ENCODE measurements at regions not wholly inside any gene's neighbourhood (a gene's known extent, or its start where the extent isn't known, plus 50 kb on each side); places are given as distances from the start of the nearest gene placed in this dataset.
A peak's percentile ranks its signal among the peaks of the same experiment; 100 is the strongest.

DNA sequence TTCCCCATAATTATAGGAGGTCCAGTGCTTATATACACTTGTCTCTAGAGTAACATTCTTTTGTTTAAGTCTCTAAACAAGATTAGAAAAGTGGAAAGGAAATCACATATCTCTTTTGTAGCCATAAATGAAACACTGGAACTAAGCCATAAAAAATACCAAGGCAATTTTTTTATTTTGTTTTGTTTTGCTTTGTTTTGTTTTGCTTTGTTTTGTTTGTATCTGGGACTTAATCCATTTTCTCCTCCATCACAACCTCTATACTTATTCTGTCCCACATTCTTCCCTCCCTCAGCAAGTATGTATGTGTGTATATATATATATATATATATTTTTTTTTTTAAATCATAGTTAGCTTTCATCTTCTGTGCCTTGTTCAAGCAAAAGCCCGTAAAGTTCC lies 436.6 kb upstream of the MPDZ start:
- TF ChIP-seq POLR2AphosphoS5 (IDR thresholded peaks at IDR 0.05), result no peak
- no peak for TF ChIP-seq EP300 (IDR thresholded peaks at IDR 0.05)
- TF ChIP-seq POLR2A (IDR thresholded peaks at IDR 0.05), result no peak
- TF ChIP-seq, protein P1, sequence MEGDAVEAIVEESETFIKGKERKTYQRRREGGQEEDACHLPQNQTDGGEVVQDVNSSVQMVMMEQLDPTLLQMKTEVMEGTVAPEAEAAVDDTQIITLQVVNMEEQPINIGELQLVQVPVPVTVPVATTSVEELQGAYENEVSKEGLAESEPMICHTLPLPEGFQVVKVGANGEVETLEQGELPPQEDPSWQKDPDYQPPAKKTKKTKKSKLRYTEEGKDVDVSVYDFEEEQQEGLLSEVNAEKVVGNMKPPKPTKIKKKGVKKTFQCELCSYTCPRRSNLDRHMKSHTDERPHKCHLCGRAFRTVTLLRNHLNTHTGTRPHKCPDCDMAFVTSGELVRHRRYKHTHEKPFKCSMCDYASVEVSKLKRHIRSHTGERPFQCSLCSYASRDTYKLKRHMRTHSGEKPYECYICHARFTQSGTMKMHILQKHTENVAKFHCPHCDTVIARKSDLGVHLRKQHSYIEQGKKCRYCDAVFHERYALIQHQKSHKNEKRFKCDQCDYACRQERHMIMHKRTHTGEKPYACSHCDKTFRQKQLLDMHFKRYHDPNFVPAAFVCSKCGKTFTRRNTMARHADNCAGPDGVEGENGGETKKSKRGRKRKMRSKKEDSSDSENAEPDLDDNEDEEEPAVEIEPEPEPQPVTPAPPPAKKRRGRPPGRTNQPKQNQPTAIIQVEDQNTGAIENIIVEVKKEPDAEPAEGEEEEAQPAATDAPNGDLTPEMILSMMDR (IDR thresholded peaks at IDR 0.05), result no peak
- WGBS, 2 donors, result 50% methylated on average over 1 of the region's 1 CpG
- no peak overlapping the region for H3K4me3 ChIP-seq
- no peaks in the 10 kb centered on the region for H3K36me3 ChIP-seq
- H3K4me1 ChIP-seq, result no peaks in the 10 kb centered on the region
- H3K27me3 ChIP-seq, result no peaks in the 10 kb centered on the region
- DNase-seq (no peak), ATAC-seq (ENCODE audit: low FRiP score in 2 of 2) (no peak)
- no peak overlapping the region for H3K27ac ChIP-seq
- H3K9me3 ChIP-seq, result no peaks in the 10 kb centered on the region

DNA sequence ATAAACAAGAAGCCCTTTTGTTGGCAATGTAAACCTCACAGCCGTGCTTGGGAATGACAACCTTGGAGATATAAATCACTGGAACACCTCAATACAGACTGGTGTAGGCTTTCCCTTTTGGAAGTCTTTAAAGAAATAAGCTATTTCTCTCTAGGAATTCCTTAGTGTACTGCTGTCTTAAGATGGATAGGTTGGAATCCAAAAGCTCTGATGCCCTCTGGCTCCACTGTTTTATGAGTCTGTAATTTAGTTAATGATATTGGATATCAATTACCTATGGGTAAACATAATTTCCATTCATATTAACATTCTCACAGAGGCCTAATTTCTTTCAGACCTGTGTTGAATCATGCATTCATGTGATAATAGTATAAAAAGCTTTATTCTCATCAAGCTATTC lies 435.9 kb upstream of the MPDZ start:
- Histone ChIP-seq H3K4me1 (no peaks in the 10 kb centered on the region), H3K4me3 (no peak overlapping the region), H3K27me3 (no peaks in the 10 kb centered on the region), H3K36me3 (no peaks in the 10 kb centered on the region), H3K27ac (no peak overlapping the region), H3K9me3 (no peaks in the 10 kb centered on the region)
- DNase-seq, result no peak
- TF ChIP-seq EP300 (IDR thresholded peaks at IDR 0.05) (no peak), POLR2A (IDR thresholded peaks at IDR 0.05) (no peak), POLR2AphosphoS5 (IDR thresholded peaks at IDR 0.05) (no peak)
- TF ChIP-seq, protein P1 (IDR thresholded peaks at IDR 0.05), result no peak
- WGBS, 2 donors, result 65 to 83% methylated on average over 1 of the region's 1 CpG
- ATAC-seq (ENCODE audit: low FRiP score in 2 of 2), result no peak

DNA sequence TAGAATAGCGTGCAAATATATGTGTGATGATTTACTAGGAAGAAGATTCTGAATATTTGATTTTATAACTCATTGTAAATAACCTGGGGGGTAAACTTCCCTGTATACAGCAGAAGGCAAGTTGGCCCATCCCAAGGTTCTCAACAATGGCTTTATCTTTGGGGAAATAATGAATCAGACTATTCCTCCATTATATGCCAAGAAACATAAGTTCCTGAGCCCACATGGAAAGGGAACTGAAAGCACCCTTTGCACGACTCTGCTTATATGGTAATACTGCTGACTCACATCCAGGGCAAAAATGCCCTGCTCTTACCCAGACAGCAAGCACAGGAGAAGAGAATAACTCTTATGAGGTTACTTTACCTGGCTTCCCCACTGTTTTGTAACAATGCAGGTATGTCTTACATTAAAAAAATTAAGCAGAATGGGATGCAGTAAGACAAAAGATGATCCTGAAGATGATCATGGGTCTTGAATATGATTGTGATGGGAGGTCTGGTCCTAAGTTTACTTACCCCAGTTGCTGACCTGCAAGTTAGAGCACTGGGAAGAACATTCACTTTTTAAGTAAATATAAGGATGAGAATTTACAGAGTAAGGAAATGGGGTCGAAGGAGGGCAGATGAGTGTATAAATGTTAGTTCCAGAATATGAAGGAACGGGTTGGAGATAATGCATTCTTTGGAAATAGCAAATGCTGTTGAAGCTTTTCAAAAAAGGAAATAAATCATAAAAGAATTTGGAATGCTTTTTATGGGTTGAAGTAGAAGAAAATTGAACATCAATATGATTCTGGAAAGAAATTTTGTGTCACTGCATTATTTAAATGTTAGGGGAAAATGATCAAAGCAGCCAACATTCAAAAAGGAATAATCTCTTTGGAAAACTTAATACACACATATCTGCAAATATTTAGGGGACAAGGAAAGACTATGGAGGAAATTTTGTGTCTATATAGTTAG lies 428.4 kb upstream of the MPDZ start:
- H3K4me3 ChIP-seq, result no peak overlapping the region
- ATAC-seq (ENCODE audit: low FRiP score in 2 of 2) (no peak), DNase-seq (no peak)
- WGBS, 2 donors, result 69 to 76% methylated on average over 4 of the region's 4 CpGs
- no peaks in the 10 kb centered on the region for H3K4me1 ChIP-seq
- H3K36me3 ChIP-seq, result no peaks in the 10 kb centered on the region
- H3K27ac ChIP-seq, result no peak overlapping the region
- no peaks in the 10 kb centered on the region for H3K9me3 ChIP-seq
- no peaks in the 10 kb centered on the region for H3K27me3 ChIP-seq
- no peak for TF ChIP-seq POLR2A (IDR thresholded peaks at IDR 0.05)

DNA sequence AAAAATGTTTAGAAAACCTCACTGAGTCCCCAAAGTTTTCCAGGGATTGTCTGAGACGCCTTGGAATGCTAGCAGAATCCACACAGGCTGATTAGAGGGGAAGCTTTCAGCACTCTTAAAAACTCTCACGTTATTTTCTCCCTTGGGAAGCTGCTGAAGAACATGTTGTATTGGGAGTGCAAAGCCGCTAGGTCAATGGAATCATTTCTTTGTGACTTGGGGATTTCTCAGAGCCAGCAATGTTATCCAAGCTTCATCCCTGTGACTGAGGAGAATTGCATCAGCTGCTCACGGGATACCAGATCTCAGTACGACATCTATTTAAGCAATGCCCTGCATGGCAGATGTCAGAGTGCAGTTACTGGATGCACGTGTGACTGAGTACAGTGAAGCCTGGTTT lies 426.4 kb upstream of the MPDZ start:
- Histone ChIP-seq H3K9me3 (no peaks in the 10 kb centered on the region), H3K36me3 (no peaks in the 10 kb centered on the region), H3K27me3 (no peaks in the 10 kb centered on the region), H3K4me3 (no peak overlapping the region), H3K27ac (no peak overlapping the region), H3K4me1 (no peaks in the 10 kb centered on the region)
- WGBS, 2 donors, result 57 to 67% methylated on average over 6 of the region's 6 CpGs
- DNase-seq, result no peak
- TF ChIP-seq POLR2A (IDR thresholded peaks at IDR 0.05) (no peak), POLR2AphosphoS5 (IDR thresholded peaks at IDR 0.05) (peak in 1 of 2 donors; percentile 67), EP300 (IDR thresholded peaks at IDR 0.05) (peak in 2 of 4 donors; percentile 25 to 50)
- TF ChIP-seq, protein P1 (IDR thresholded peaks at IDR 0.05), result no peak
- ATAC-seq (ENCODE audit: low FRiP score in 2 of 2), result peak in 1 of 2 donors; percentile 95

DNA sequence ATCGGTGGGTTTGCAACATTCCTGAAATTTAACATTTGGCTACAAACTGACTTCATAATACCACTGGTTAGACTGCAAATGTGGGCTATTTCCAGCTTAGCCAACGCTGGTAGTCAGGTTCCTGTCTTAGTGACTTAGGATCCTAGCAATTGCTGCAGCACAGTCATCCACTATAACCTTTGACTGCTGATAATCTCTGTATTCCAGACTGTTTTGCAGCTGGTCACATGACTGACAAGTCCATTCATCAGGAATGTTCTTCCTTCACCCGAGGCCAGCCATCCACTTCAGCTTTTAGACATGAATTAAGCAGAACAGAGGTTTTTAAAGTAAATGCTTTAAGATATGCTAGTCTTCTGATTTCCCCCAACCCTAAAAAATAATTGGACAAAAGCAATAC lies 425.9 kb upstream of the MPDZ start:
- Histone ChIP-seq H3K9me3 (no peaks in the 10 kb centered on the region), H3K36me3 (no peaks in the 10 kb centered on the region), H3K27me3 (no peaks in the 10 kb centered on the region), H3K4me3 (no peak overlapping the region), H3K27ac (no peak overlapping the region), H3K4me1 (no peaks in the 10 kb centered on the region)
- 68 to 77% methylated on average over 3 of the region's 3 CpGs for WGBS, 2 donors
- DNase-seq (no peak), ATAC-seq (ENCODE audit: low FRiP score in 2 of 2) (peak in 1 of 2 donors; percentile 56)
- TF ChIP-seq POLR2AphosphoS5 (IDR thresholded peaks at IDR 0.05), result no peak
- TF ChIP-seq, protein P1 (IDR thresholded peaks at IDR 0.05), result no peak
- no peak for TF ChIP-seq EP300 (IDR thresholded peaks at IDR 0.05)
- TF ChIP-seq POLR2A (IDR thresholded peaks at IDR 0.05), result no peak
